Sigmoid colon (tissue), 6 donors: ENCODE measurements at regions not wholly inside any gene's neighbourhood (a gene's known extent, or its start where the extent isn't known, plus 50 kb on each side); places are given as distances from the start of the nearest gene placed in this dataset.

Source experiments
- DNase-seq: peaks from one replicate; pipeline ENCODE4 v3.0.0-alpha.2; 2019
- H3K27ac ChIP-seq, 4 donors: fragments of 200-600 bp; sonication (generic); one replicate each; pipeline ENCODE4 v1.5.1; 2016 to 2019; ENCODE audit warnings: mild to moderate bottlenecking in 1 of 4
- H3K27me3 ChIP-seq, 3 donors: fragments of 200-600 bp; sonication (generic); one replicate each; pipeline ENCODE4 v1.5.1; 2019; ENCODE audit warnings: mild to moderate bottlenecking in 1 of 3
- H3K36me3 ChIP-seq, 4 donors: fragments of 200-600 bp; sonication (generic); one replicate each; pipeline ENCODE4 v1.5.1; 2016 to 2019
- H3K4me1 ChIP-seq, 4 donors: fragments of 200-600 bp; sonication (generic); one replicate each; pipeline ENCODE4 v1.5.1; 2017 to 2019
- H3K4me3 ChIP-seq, 4 donors: fragments of 200-600 bp; sonication (generic); one replicate each; pipeline ENCODE4 v1.5.1; 2017 to 2019; ENCODE audit warnings: mild to moderate bottlenecking in 2 of 4, moderate library complexity in 1 of 4
- H3K9me3 ChIP-seq, 4 donors: fragments of 200-600 bp in 3 of 4; sonication (generic) in 3 of 4; one replicate each; pipeline versions ENCODE4 v1.5.1 to v1.6.1; 2013 to 2019
- CTCF ChIP-seq, 4 experiments: fragments of 450-650 bp in 3 of 4; fragments of 200-600 bp in 1 of 4; IDR thresholded peaks; one replicate each; pipeline ENCODE4 v1.5.1; 2016 to 2019; ENCODE audit warnings: antibody characterized with exemption in 4 of 4, mild to moderate bottlenecking in 3 of 4, moderate library complexity in 2 of 4
- EP300 ChIP-seq, 4 donors: sonication (generic); formaldehyde crosslinking; IDR thresholded peaks; one replicate each; pipeline ENCODE4 v1.6.1; 2017; ENCODE audit warnings: antibody characterized with exemption in 4 of 4
- POLR2A ChIP-seq, 2 donors: fragments of 450-650 bp; IDR thresholded peaks; one replicate each; pipeline ENCODE4 v1.6.1; 2016; ENCODE audit warnings: antibody characterized with exemption in 2 of 2, mild to moderate bottlenecking in 2 of 2, moderate library complexity in 2 of 2
- POLR2AphosphoS5 ChIP-seq, 4 donors: sonication (generic); formaldehyde crosslinking; IDR thresholded peaks; one replicate each; pipeline ENCODE4 v1.6.1; 2017; ENCODE audit warnings: antibody characterized with exemption in 4 of 4
- WGBS, 2 donors: extraction: QIAGEN DNeasy Blood & Tissue Kit; methylation state at CpG; one replicate each; pipeline ENCODE4 v1.1.7; 2013; 5-methylcytosine and 5-hydroxymethylcytosine counted together
- intact Hi-C: fragments of 100-400 bp; cut with DNase I; formaldehyde crosslinking; loops from one replicate; pipeline ENCODE4 v1.15.1; 2023
- donor health status: healthy with polysubstance abuse.
- donor health status: healthy.

- H3K9me3 ChIP-seq = no peaks in the 10 kb centered on the region
- H3K27ac ChIP-seq = no peak overlapping the region
- H3K4me3 ChIP-seq = no peak overlapping the region
- H3K27me3 ChIP-seq = no peaks in the 10 kb centered on the region
- H3K36me3 ChIP-seq = no peaks in the 10 kb centered on the region
- intact Hi-C loops = no loop called here
- no peak for DNase-seq
- peaks cover 0 to 11% (median 5%) of the 10 kb centered on the region in 4 donors for H3K4me1 ChIP-seq
- TF ChIP-seq CTCF (IDR thresholded peaks at IDR 0.05) (no peak), POLR2A (IDR thresholded peaks at IDR 0.05) (no peak), EP300 (IDR thresholded peaks at IDR 0.05) (no peak), POLR2AphosphoS5 (IDR thresholded peaks at IDR 0.05) (no peak)
- 74% methylated on average over 6 of the region's 6 CpGs for WGBS, 2 donors
Measured at GRCh38 chr3:55177749-55178148, 249.9 kb upstream of the LRTM1 start.

- Histone ChIP-seq H3K9me3 (no peaks in the 10 kb centered on the region), H3K27ac (no peak overlapping the region), H3K36me3 (no peaks in the 10 kb centered on the region), H3K27me3 (no peaks in the 10 kb centered on the region), H3K4me1 (peaks cover 0 to 11% (median 5%) of the 10 kb centered on the region in 4 donors), H3K4me3 (no peak overlapping the region)
- no peak for DNase-seq
- 81 to 85% methylated on average over 2 of the region's 2 CpGs for WGBS, 2 donors
- TF ChIP-seq CTCF (IDR thresholded peaks at IDR 0.05) (no peak), EP300 (IDR thresholded peaks at IDR 0.05) (no peak), POLR2A (IDR thresholded peaks at IDR 0.05) (no peak), POLR2AphosphoS5 (IDR thresholded peaks at IDR 0.05) (no peak)
- intact Hi-C loops = no loop called here
Measured at GRCh38 chr3:55175423-55175822, 247.6 kb upstream of the LRTM1 start.

- Histone ChIP-seq H3K4me1 (peaks cover 0 to 18% (median 9%) of the 10 kb centered on the region in 4 donors), H3K9me3 (no peaks in the 10 kb centered on the region), H3K36me3 (no peaks in the 10 kb centered on the region), H3K27me3 (no peaks in the 10 kb centered on the region), H3K4me3 (no peak overlapping the region), H3K27ac (no peak overlapping the region)
- DNase-seq = no peak
- intact Hi-C loops = no loop called here
- TF ChIP-seq CTCF (IDR thresholded peaks at IDR 0.05) = no peak
- TF ChIP-seq EP300 (IDR thresholded peaks at IDR 0.05) = no peak
- TF ChIP-seq POLR2AphosphoS5 (IDR thresholded peaks at IDR 0.05) = no peak
- no peak for TF ChIP-seq POLR2A (IDR thresholded peaks at IDR 0.05)
- WGBS, 2 donors = 87 to 90% methylated on average over 4 of the region's 4 CpGs
Measured at GRCh38 chr3:55174747-55175146, 246.9 kb upstream of the LRTM1 start.

- no peaks in the 10 kb centered on the region for H3K36me3 ChIP-seq
- H3K4me3 ChIP-seq = no peak overlapping the region
- no peaks in the 10 kb centered on the region for H3K27me3 ChIP-seq
- H3K4me1 ChIP-seq = peaks cover 0 to 30% (median 18%) of the 10 kb centered on the region in 4 donors
- H3K9me3 ChIP-seq = no peaks in the 10 kb centered on the region
- intact Hi-C loops = no loop called here
- no peak for DNase-seq
- TF ChIP-seq POLR2AphosphoS5 (IDR thresholded peaks at IDR 0.05) = no peak
- no peak for TF ChIP-seq CTCF (IDR thresholded peaks at IDR 0.05)
- TF ChIP-seq EP300 (IDR thresholded peaks at IDR 0.05) = no peak
- TF ChIP-seq POLR2A (IDR thresholded peaks at IDR 0.05) = no peak
- H3K27ac ChIP-seq = no peak overlapping the region
- WGBS, 2 donors = 76 to 89% methylated on average over 1 of the region's 1 CpG
Measured at GRCh38 chr3:55173504-55173903, 245.6 kb upstream of the LRTM1 start.

GRCh38 chr3:55172913-55173312 is 245.1 kb upstream of the LRTM1 start:
- Histone ChIP-seq H3K27ac (no peak overlapping the region), H3K4me1 (peaks cover 0 to 31% (median 21%) of the 10 kb centered on the region in 4 donors), H3K36me3 (no peaks in the 10 kb centered on the region), H3K9me3 (no peaks in the 10 kb centered on the region), H3K4me3 (no peak overlapping the region), H3K27me3 (no peaks in the 10 kb centered on the region)
- intact Hi-C loops = no loop called here
- TF ChIP-seq CTCF (IDR thresholded peaks at IDR 0.05) = no peak
- no peak for TF ChIP-seq EP300 (IDR thresholded peaks at IDR 0.05)
- TF ChIP-seq POLR2AphosphoS5 (IDR thresholded peaks at IDR 0.05) = no peak
- TF ChIP-seq POLR2A (IDR thresholded peaks at IDR 0.05) = no peak
- WGBS, 2 donors = 80 to 89% methylated on average over 4 of the region's 4 CpGs
- no peak for DNase-seq
